ENCODE measurements at regions not wholly inside any gene's neighbourhood (a gene's known extent, or its start where the extent isn't known, plus 50 kb on each side); places are given as distances from the start of the nearest gene placed in this dataset.

- Histone ChIP-seq H3K4me3 (ENCODE audit: low read length, poor library complexity, severe bottlenecking) (no peak overlapping the region), H3K9ac (ENCODE audit: low read depth, low read length, poor library complexity, severe bottlenecking) (no peak overlapping the region), H3K9me3 (ENCODE audit: insufficient read depth, low read depth, low read length) (peaks cover 6% of the 10 kb centered on the region; the same call in 1 of the 2 replicates), H3K79me2 (ENCODE audit: insufficient read depth, low read length) (no peaks in the 10 kb centered on the region), H3K36me3 (ENCODE audit: insufficient read depth, low read length) (no peaks in the 10 kb centered on the region), H4K20me1 (ENCODE audit: insufficient read depth, low read length, poor library complexity, severe bottlenecking) (no peaks in the 10 kb centered on the region), H3K27me3 (ENCODE audit: insufficient read depth, low read length, poor library complexity, severe bottlenecking) (no peaks in the 10 kb centered on the region), H2AFZ (ENCODE audit: low read length) (no peak overlapping the region), H3K9me2 (replicated peaks; ENCODE audit: low read depth, low read length) (no peaks in the 10 kb centered on the region), H3K4me2 (ENCODE audit: low read depth, low read length, poor library complexity, severe bottlenecking) (no peak overlapping the region), H3F3A (ENCODE audit: low read depth) (no peaks in the 10 kb centered on the region), H3K4me1 (ENCODE audit: insufficient read depth, low read length, poor library complexity, severe bottlenecking) (peaks cover 13% of the 10 kb centered on the region)
- no peak for TF ChIP-seq EZH2phosphoT487 (IDR thresholded peaks at IDR 0.05; ENCODE audit: borderline replicate concordance)
- TF ChIP-seq, protein P1, sequence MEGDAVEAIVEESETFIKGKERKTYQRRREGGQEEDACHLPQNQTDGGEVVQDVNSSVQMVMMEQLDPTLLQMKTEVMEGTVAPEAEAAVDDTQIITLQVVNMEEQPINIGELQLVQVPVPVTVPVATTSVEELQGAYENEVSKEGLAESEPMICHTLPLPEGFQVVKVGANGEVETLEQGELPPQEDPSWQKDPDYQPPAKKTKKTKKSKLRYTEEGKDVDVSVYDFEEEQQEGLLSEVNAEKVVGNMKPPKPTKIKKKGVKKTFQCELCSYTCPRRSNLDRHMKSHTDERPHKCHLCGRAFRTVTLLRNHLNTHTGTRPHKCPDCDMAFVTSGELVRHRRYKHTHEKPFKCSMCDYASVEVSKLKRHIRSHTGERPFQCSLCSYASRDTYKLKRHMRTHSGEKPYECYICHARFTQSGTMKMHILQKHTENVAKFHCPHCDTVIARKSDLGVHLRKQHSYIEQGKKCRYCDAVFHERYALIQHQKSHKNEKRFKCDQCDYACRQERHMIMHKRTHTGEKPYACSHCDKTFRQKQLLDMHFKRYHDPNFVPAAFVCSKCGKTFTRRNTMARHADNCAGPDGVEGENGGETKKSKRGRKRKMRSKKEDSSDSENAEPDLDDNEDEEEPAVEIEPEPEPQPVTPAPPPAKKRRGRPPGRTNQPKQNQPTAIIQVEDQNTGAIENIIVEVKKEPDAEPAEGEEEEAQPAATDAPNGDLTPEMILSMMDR (conservative IDR thresholded peaks at IDR 0.05; ENCODE audit: low read length) = no peak
These were observed 695.4 kb upstream of the ID2 start for GRCh38 chr2:7986431-7986830.

- peaks cover 13% of the 10 kb centered on the region for H3K4me1 ChIP-seq (ENCODE audit: insufficient read depth, low read length, poor library complexity, severe bottlenecking)
- H4K20me1 ChIP-seq (ENCODE audit: insufficient read depth, low read length, poor library complexity, severe bottlenecking) = no peaks in the 10 kb centered on the region
- H3F3A ChIP-seq (ENCODE audit: low read depth) = no peaks in the 10 kb centered on the region
- no peak overlapping the region for H3K9ac ChIP-seq (ENCODE audit: low read depth, low read length, poor library complexity, severe bottlenecking)
- H3K36me3 ChIP-seq (ENCODE audit: insufficient read depth, low read length) = no peaks in the 10 kb centered on the region
- no peaks in the 10 kb centered on the region for H3K79me2 ChIP-seq (ENCODE audit: insufficient read depth, low read length)
- H3K4me3 ChIP-seq (ENCODE audit: low read length, poor library complexity, severe bottlenecking) = no peak overlapping the region
- no peaks in the 10 kb centered on the region for H3K9me3 ChIP-seq (ENCODE audit: insufficient read depth, low read depth, low read length)
- no peaks in the 10 kb centered on the region for H3K27me3 ChIP-seq (ENCODE audit: insufficient read depth, low read length, poor library complexity, severe bottlenecking)
- H3K4me2 ChIP-seq (ENCODE audit: low read depth, low read length, poor library complexity, severe bottlenecking) = no peak overlapping the region
- no peaks in the 10 kb centered on the region for H3K9me2 ChIP-seq (replicated peaks; ENCODE audit: low read depth, low read length)
- TF ChIP-seq EZH2phosphoT487 (IDR thresholded peaks at IDR 0.05; ENCODE audit: borderline replicate concordance) = no peak
- TF ChIP-seq, protein P1 (conservative IDR thresholded peaks at IDR 0.05; ENCODE audit: low read length) = no peak
- no peak overlapping the region for H2AFZ ChIP-seq (ENCODE audit: low read length)
These were observed 693.9 kb upstream of the ID2 start for GRCh38 chr2:7987992-7988391.

DNA sequence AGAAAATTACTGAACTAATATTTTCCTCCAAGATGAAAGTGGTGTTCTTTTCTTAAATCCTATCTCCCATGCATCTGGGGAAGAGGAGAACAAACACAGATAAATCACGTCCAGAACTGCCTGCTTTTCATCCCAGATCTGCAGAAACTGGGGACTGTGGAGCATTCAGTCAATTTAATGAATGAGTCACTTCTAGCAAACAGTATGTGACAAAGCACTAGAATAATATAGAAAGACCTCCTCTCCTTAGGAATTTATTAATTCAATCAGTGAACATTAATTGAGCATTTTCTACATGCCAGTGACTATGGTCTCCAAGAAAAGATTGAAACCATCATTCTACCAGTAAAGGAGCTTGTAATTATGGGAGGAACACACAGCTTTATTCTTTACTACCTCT lies 693.4 kb upstream of the ID2 start:
- no peak overlapping the region for H3K4me3 ChIP-seq (ENCODE audit: low read length, poor library complexity, severe bottlenecking)
- no peaks in the 10 kb centered on the region for H3F3A ChIP-seq (ENCODE audit: low read depth)
- no peak overlapping the region for H2AFZ ChIP-seq (ENCODE audit: low read length)
- no peak overlapping the region for H3K4me2 ChIP-seq (ENCODE audit: low read depth, low read length, poor library complexity, severe bottlenecking)
- H3K9me2 ChIP-seq (replicated peaks; ENCODE audit: low read depth, low read length) = no peaks in the 10 kb centered on the region
- H3K9me3 ChIP-seq (ENCODE audit: insufficient read depth, low read depth, low read length) = no peaks in the 10 kb centered on the region
- no peaks in the 10 kb centered on the region for H3K36me3 ChIP-seq (ENCODE audit: insufficient read depth, low read length)
- TF ChIP-seq, protein P1 (conservative IDR thresholded peaks at IDR 0.05; ENCODE audit: low read length) = no peak
- TF ChIP-seq EZH2phosphoT487 (IDR thresholded peaks at IDR 0.05; ENCODE audit: borderline replicate concordance) = no peak
- no peak overlapping the region for H3K9ac ChIP-seq (ENCODE audit: low read depth, low read length, poor library complexity, severe bottlenecking)
- H3K4me1 ChIP-seq (ENCODE audit: insufficient read depth, low read length, poor library complexity, severe bottlenecking) = peaks cover 17% of the 10 kb centered on the region
- H4K20me1 ChIP-seq (ENCODE audit: insufficient read depth, low read length, poor library complexity, severe bottlenecking) = no peaks in the 10 kb centered on the region
- no peaks in the 10 kb centered on the region for H3K27me3 ChIP-seq (ENCODE audit: insufficient read depth, low read length, poor library complexity, severe bottlenecking)
- H3K79me2 ChIP-seq (ENCODE audit: insufficient read depth, low read length) = no peaks in the 10 kb centered on the region

All from Loucy (cell line).